HG03103 (cell line): ENCODE measurements at regions not wholly inside any gene's neighbourhood (a gene's known extent, or its start where the extent isn't known, plus 50 kb on each side); places are given as distances from the start of the nearest gene placed in this dataset.
"Not testable (repeated sequence)": the region's sequence is repeated elsewhere in the genome, so short reads cannot be mapped to it uniquely, and the experiment has no call there.

Experiments used
- ATAC-seq: cut with Tn5 transposase; IDR thresholded peaks from one replicate; pipeline ENCODE4 v1.9.1; 2021; ENCODE audit warnings: low read depth; ENCODE audit not compliant: unreplicated experiment

- no peak for ATAC-seq
These were observed 247.1 kb downstream of the C11orf87 start for GRCh38 chr11:109668973-109669634.

GRCh38 chr11:109677231-109677630 lies 255.2 kb downstream of the C11orf87 start:
- ATAC-seq, result no peak

DNA sequence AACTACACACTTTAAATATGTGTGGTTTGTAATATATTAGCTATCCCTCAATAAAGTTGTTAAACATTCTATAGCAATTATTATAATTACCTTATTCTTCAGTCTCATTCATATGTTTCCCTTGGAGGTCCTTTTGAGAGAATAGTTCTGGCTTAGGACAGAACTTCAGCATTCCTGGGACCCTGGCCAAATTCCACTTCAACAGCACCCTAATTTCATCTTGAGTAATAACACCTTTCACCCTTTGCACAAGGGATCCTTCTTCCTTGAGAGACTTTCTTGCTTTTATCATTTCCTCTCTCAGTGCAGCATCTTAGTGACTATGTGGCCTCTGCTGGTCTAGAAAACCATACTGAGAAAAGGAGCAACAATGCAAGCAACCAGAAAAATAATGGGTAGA lies 255.9 kb downstream of the C11orf87 start:
- no peak for ATAC-seq

- ATAC-seq, result no peak
These were observed 258.1 kb downstream of the C11orf87 start for GRCh38 chr11:109680127-109680526.

DNA sequence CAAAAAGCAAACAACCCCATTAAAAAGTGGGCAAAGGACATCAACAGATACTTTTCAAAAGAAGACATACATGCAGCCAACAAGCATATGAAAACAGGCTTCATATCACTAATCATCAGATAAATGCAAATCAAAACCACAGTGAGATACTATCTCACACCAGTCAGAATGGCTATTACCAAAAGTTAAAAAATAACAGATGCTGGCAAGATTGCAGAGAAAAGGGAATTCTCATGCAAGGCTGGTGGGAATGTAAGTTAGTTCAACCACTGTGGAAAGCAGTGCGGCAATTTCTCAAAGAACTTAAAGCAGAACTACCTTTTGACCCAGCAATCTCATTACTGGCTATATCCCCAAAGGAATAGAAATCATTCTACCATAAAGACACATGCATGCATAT lies 260.8 kb downstream of the C11orf87 start:
- not testable (repeated sequence) for ATAC-seq

DNA sequence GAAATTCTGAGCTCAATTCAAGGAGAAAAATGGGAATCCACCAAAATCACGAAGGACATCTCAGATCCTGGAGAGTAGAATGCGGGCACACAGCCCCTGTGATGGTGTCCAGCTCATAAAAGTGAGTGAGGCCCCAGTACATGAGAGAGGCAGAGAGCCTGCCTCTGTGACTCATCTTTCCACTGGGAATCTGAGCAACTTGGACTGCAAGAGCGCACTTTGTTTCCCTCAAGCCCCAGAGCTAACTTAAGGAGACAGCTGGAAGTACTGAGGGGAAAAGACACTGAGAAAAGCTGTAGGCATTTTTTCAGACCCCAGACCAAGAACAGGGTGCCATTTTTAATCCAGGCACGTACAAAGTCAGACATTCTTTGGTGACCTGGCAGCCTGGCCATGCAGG lies 273.7 kb downstream of the C11orf87 start:
- ATAC-seq, result no peak

DNA sequence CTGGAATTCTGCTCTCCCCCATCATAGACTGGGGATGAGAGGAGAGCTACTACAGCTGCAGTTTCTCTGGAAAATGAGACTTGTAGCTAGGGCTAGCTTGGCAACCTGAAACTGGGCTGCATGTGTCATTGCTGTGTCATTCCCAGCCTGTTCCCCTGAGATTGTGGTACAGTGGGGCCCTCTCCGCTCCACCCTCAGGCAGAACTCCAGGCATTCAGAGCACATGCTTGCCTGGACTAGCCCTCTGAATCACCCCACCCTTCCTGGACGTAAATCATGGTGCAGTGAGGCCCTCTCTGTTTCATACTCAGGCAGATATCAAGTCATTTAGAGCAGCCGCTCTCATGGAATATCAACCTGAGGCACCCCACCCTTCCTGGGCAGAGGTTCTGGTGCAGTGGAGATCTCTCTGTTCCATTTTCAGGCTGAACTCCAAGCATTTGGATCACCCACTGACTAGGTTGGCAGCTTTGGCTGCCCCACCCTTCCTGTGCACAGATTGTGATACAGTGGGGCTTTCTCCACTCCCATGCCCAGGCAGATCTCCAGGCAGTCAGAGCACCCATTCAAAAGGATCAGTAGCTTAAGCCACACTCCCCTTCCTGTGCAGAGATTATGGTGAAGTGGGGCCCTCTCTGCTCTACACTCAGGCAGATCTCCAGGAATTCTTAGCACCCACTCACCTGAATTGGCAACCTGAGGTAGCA lies 274.4 kb downstream of the C11orf87 start:
- ATAC-seq, result no peak

- peak; percentile 97 for ATAC-seq
These were observed 275.3 kb downstream of the C11orf87 start for GRCh38 chr11:109697140-109697843.

DNA sequence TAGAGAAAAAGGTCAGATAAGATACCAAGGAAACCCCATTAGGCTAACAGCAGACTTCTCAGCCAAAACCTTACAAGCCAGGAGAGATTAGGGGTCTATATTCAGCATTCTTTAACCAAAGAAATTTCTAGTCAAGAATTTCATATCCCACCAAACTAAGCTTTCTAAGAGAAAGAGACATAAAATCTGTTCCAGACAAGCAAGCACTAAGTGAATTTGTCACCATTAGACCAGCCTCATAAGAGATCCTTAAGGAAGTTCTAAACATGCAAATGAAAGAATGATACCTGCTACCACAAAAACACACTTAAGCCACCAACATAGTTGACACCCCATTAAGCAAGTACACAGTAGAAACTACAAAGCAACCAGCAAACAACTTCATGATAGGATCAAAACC lies 276.2 kb downstream of the C11orf87 start:
- no peak for ATAC-seq

DNA sequence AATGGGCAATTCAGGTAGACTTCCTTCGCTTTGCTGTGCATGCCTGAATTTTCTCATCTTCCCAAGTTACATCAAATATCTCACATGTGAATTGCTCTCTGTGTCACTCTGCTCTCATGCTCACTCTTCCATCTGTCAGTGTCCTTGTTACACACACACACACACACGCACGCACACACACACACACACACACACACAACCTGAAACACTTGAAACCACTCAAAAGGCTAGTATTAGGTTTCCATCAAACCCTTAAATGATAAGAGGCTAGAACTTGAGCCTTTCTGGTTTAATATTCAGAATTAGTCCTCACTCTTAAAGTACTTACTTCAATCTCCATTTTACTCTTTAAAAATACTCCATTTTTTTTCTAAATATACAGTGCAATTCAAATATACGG lies 282.4 kb downstream of the C11orf87 start:
- no peak for ATAC-seq

DNA sequence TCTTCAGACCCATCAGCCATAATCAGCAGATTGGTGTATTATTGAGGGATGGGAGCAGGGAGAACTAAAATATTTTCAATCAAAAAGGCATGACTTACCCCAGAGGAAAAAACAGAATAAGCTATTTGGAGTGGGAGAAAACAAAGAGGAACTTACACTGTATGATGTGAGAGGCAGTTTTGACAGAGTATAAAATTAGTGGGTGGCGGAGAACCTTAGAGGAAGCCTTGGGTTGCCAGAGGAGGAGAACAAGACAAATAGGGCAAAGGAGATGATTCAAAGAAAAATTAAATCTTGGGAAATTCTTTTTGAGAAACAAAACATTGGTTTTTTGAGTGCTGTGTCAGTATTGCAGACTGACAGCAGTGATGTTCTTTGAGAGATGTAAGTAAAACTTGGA lies 285.0 kb downstream of the C11orf87 start:
- no peak for ATAC-seq

DNA sequence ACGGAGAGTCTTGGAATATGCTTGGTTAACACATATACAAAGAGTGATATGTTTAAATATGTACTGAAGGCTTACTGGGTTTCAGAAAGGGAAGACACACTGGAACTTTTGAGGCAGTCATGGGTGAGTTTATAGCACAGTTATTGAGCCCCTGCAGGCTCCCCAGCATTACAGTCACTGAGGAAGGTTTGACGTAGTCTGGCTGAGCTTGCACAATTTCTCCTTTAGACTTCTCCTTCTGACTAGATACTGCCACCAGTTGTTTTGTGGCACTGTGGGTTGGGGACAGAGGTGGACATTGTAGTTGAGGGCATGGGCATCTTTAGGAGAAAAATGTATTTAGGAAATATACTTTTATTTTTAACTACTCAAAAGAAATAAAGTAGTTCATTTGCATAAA lies 285.4 kb downstream of the C11orf87 start:
- no peak for ATAC-seq

DNA sequence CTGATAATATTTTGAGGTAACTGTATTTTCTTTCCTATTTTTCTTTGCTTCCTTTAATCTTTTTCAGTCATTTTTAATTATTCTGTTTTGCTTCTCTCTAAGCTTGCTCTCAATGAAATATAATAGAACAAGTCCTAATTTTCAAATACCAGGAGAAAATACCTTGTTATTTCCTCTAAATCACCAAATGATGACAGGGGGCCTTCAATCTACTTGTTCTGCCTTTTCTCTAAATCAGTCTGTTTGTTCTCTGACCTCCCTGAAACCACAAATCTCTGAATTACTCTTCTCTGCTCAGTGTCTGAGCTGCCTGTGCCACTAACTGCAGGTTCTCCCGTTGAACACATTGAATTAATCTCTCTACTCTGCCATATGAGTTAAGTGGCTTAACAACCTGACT lies 286.2 kb downstream of the C11orf87 start:
- no peak for ATAC-seq

- not testable (repeated sequence) for ATAC-seq
These were observed 292.5 kb downstream of the C11orf87 start for GRCh38 chr11:109714444-109714843.

DNA sequence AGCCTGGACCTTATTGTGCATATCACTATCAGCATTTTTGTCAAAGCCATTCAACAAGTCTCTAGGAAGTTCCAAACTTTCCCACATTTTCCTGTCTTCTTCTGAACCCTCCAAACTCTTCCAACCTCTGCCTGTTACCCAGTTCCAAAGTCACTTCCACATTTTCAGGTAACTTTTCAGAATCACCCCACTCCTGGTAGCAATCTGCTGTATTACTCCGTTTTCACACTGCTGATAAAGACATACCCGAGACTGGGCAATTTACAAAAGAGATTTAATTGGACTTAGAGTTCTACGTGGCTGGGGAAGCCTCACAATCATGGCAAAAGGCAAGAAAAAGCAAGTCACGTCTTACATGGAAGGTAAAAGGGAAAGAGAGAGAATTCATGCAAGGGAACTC lies 293.4 kb downstream of the C11orf87 start:
- not testable (repeated sequence) for ATAC-seq

DNA sequence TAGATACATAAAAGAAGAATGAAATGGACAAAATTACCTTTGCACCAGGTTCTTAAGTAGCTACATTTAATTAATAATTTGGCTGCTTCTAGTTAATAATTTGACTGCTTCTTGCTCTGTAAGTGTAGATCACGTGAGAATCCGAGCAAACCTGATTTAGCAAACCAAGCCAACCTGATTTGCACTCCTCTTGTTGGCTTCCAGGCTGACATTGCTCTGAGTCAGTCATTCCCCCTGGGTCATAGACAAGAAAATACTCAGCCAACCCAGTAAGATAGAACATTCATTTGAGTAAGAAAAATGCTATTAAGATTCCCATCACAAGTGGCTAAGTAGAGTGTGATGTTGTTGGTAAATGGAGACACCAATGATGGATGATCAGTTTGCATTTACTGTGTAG lies 304.1 kb downstream of the C11orf87 start:
- ATAC-seq, result no peak

GRCh38 chr11:109728056-109728455 lies 306.1 kb downstream of the C11orf87 start:
- no peak for ATAC-seq

DNA sequence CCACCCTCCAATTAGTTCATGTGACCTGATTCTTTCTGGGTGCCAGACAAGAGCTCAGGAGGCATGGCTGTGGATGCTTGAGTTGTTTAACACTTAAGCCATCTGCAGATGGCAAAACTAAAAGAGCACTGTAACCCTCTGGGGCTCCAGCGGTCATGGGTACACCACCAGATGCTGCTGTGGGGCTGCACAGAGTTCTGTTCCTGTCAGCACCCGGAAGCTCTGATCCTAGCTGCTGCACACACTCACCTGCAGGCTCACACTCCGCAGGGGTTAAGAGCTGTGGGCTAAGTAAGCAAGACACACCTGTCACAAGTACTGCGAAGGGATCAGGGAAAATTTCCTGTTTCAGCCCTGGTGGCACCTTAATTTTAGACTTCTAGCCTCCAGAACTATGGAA lies 307.8 kb downstream of the C11orf87 start:
- ATAC-seq, result no peak

DNA sequence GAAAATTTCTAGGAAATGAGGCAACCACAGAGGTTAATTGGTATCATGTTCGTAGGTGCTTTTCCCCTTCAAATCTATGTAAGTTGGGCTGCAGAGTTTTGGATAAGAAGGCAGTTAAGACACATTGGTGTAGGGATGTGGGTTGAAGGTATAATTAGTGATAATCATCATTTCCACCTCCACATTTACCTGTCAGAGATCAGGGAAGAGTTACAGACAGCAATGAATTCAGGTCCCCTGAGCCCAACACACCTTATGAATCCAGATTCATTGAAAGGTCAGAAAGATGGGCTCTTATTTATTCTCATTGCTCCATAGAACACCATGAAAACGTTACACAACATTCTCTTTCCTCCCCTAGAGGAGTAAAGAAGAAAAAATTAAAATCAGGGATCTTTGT lies 308.7 kb downstream of the C11orf87 start:
- ATAC-seq, result no peak

DNA sequence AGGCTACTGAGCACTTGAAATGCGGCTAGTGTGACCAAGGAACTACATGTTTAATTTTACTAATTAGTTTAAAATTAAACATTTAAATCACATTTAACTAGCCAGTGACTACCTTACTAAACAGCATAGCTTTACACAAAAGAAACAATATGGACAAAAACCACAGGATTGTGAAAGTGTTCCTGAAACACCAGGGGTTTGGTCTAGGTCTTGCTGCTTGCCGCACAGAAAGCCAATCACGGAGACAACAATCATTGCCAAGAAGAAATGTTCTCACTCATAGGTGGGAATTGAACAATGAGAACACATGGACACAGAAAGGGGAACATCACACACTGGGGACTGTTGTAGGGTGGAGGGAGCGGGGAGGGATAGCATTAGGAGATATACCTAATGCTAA lies 309.5 kb downstream of the C11orf87 start:
- no peak for ATAC-seq

DNA sequence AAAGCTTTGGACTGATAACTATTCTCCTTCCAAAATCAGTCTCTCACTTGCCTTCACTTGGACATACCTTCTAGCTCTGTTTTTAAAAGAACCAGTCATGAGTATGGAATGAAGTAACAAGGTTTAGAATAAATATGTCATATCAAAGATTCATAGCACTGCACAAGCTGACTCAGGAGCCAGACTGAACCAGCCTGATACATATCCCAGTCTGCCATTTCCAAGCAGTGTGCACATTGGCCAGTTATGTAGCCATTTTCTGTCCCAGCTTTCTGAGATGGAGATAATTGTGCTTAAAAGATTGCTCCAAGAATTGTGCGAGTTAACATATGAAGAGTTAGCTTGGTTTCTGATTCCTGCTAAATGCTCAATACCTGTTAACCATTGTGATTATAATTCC lies 311.3 kb downstream of the C11orf87 start:
- ATAC-seq, result no peak

GRCh38 chr11:109734566-109734965 lies 312.6 kb downstream of the C11orf87 start:
- no peak for ATAC-seq
